IPS DF 19.7 (cell line): ENCODE measurements at regions not wholly inside any gene's neighbourhood (a gene's known extent, or its start where the extent isn't known, plus 50 kb on each side); places are given as distances from the start of the nearest gene placed in this dataset.
"Not testable (repeated sequence)": the region's sequence is repeated elsewhere in the genome, so short reads cannot be mapped to it uniquely, and the experiment has no call there.

ENCODE experiments used
- DNase-seq: peaks from one replicate; pipeline ENCODE4 v3.0.0-alpha.2; 2013; ENCODE audit warnings: low read depth, low spot score

GRCh38 chr16:31745098-31745497 lies 128.5 kb upstream of the ZNF267 start:
- not testable (repeated sequence) for DNase-seq

GRCh38 chr16:31745900-31746299 lies 127.7 kb upstream of the ZNF267 start:
- no peak for DNase-seq

- DNase-seq = no peak
Observed at GRCh38 chr16:31754998-31755615, 118.5 kb upstream of the ZNF267 start.

- no peak for DNase-seq
Observed at GRCh38 chr16:31764103-31764502, 109.5 kb upstream of the ZNF267 start.

- no peak for DNase-seq
Observed at GRCh38 chr16:31767267-31767666, 106.3 kb upstream of the ZNF267 start.

GRCh38 chr16:31780342-31780741 lies 93.3 kb upstream of the ZNF267 start:
- DNase-seq = no peak

GRCh38 chr16:31785126-31785525 lies 88.5 kb upstream of the ZNF267 start:
- DNase-seq = no peak

GRCh38 chr16:31807086-31807485 lies 66.5 kb upstream of the ZNF267 start:
- no peak for DNase-seq

GRCh38 chr16:31810863-31811262 lies 62.7 kb upstream of the ZNF267 start:
- no peak for DNase-seq

- DNase-seq = not testable (repeated sequence)
Observed at GRCh38 chr16:31816141-31816540, 57.5 kb upstream of the ZNF267 start.

- no peak for DNase-seq
Observed at GRCh38 chr16:31819386-31819785, 54.2 kb upstream of the ZNF267 start.

- no peak for DNase-seq
Observed at GRCh38 chr16:31819948-31820347, 53.7 kb upstream of the ZNF267 start.
